ENCODE measurements at regions not wholly inside any gene's neighbourhood (a gene's known extent, or its start where the extent isn't known, plus 50 kb on each side); places are given as distances from the start of the nearest gene placed in this dataset.

GRCh38 chr9:109715344-109715743 lies 64.7 kb upstream of the PALM2AKAP2 start:
- WGBS (ENCODE audit: missing lambda C conversion rate) = 26% methylated on average over 6 of the region's 6 CpGs
- DNase-seq (ENCODE audit: low read depth in 1 of 2, low spot score in 1 of 2) (no peak), ATAC-seq (no peak), FAIRE-seq (no peak)
- Histone ChIP-seq H3K4me1 (no peaks in the 10 kb centered on the region), H3K4me2 (no peak overlapping the region), H3K9me3 (no peaks in the 10 kb centered on the region), H3K27ac (no peak overlapping the region), H3K4me3 (no peak overlapping the region)
- TF ChIP-seq POLR2AphosphoS2 (conservative IDR thresholded peaks at IDR 0.05; ENCODE audit: low read length) (no peak), ZSCAN20 (CRISPR knock-in tag; IDR thresholded peaks at IDR 0.05) (no peak), REST (IDR thresholded peaks at IDR 0.05) (no peak), MYC (IDR thresholded peaks at IDR 0.05; ENCODE audit: borderline replicate concordance, low read length) (no peak), E2F6 (IDR thresholded peaks at IDR 0.05; ENCODE audit: borderline replicate concordance, low read depth) (no peak), HOXA7 (CRISPR knock-in tag; IDR thresholded peaks at IDR 0.05) (no peak), GATA3 (IDR thresholded peaks at IDR 0.05; ENCODE audit: borderline replicate concordance) (no peak), SMC3 (IDR thresholded peaks at IDR 0.05) (no peak), MAX (IDR thresholded peaks at IDR 0.05) (no peak), BHLHE40 (IDR thresholded peaks at IDR 0.05; ENCODE audit: low read depth, low read length) (no peak), RARB (CRISPR knock-in tag; IDR thresholded peaks at IDR 0.05) (no peak), NR3C1 (IDR thresholded peaks at IDR 0.05) (no peak), RCOR1 (IDR thresholded peaks at IDR 0.05; ENCODE audit: low read depth, low read length) (no peak), BCL3 (IDR thresholded peaks at IDR 0.05) (no peak), NPAS2 (CRISPR knock-in tag; IDR thresholded peaks at IDR 0.05; ENCODE audit: borderline replicate concordance) (no peak), CBX8 (IDR thresholded peaks at IDR 0.05) (no peak), MAFK (IDR thresholded peaks at IDR 0.05; ENCODE audit: partially characterized antibody) (no peak)
- ChIA-PET CTCF (interaction anchor here (0.6 to 0.8 kb wide), 3 partner anchors 9 to 1752 kb away, joined by 3 read pairs; no protein-coding TSS in a partner anchor), POLR2A (no interaction called here)

- no peaks in the 10 kb centered on the region for H3K4me1 ChIP-seq
- no peak overlapping the region for H3K4me2 ChIP-seq
- no peak overlapping the region for H3K4me3 ChIP-seq
- H3K27ac ChIP-seq = no peak overlapping the region
- H3K9me3 ChIP-seq = no peaks in the 10 kb centered on the region
- POLR2A ChIA-PET = no interaction called here
- no peak for DNase-seq (ENCODE audit: low read depth in 1 of 2, low spot score in 1 of 2)
- TF ChIP-seq HMGXB4 (CRISPR knock-in tag; IDR thresholded peaks at IDR 0.05; ENCODE audit: borderline replicate concordance) = no peak
- 0% methylated on average over 1 of the region's 1 CpG for WGBS (ENCODE audit: missing lambda C conversion rate)
- no peak for FAIRE-seq
- no peak for ATAC-seq
- CTCF ChIA-PET = no interaction called here
Observed at GRCh38 chr9:109716631-109717030, 63.4 kb upstream of the PALM2AKAP2 start.
